ENCODE measurements at regions not wholly inside any gene's neighbourhood (a gene's known extent, or its start where the extent isn't known, plus 50 kb on each side); places are given as distances from the start of the nearest gene placed in this dataset.
"Not testable (repeated sequence)": the region's sequence is repeated elsewhere in the genome, so short reads cannot be mapped to it uniquely, and the experiment has no call there.

GRCh38 chr2:194915485-194915884 is 741.5 kb upstream of the SLC39A10 start:
- no peak for DNase-seq

GRCh38 chr2:194907569-194907968 is 749.5 kb upstream of the SLC39A10 start:
- DNase-seq, result no peak

GRCh38 chr2:194896871-194897270 is 760.2 kb upstream of the SLC39A10 start:
- DNase-seq, result no peak

- peak; percentile 18 to 70 for DNase-seq
Measured at GRCh38 chr2:194883711-194884110, 773.3 kb upstream of the SLC39A10 start.

DNA sequence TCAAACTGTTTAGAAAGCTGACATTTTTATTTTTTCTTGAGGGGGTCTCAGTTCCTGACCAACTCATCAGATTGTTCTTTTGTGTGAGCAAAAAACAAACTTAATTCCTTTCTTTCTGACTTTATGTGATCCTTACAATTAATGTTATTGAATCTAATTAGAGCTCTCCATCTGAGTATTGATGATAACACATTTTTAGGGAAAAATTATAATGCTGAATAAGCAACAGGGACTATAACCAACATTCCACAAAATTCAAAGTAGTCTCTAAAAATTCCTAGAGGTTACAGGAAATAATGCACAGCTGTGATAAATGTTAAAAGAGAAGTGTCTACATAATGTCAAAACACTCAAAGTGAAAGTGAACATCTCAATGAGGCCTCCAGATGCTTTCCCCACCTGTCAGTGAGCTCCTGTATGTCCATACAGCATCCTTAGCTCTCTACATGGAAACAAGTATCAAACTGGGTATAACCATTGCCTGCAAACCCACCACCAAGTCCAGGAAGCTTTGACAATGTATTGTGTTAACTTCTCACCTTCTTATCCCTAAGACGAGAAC is 786.0 kb upstream of the SLC39A10 start:
- DNase-seq, result no peak

GRCh38 chr2:194867328-194867727 is 789.7 kb upstream of the SLC39A10 start:
- DNase-seq, result peak in 1 of 2 experiments; percentile 48

- DNase-seq, result no peak
Measured at GRCh38 chr2:194854941-194855340, 802.1 kb upstream of the SLC39A10 start.

- no peak for DNase-seq
Measured at GRCh38 chr2:194842871-194843270, 814.2 kb upstream of the SLC39A10 start.

- not testable (repeated sequence) for DNase-seq
Measured at GRCh38 chr2:194834371-194834770, 822.7 kb upstream of the SLC39A10 start.

DNA sequence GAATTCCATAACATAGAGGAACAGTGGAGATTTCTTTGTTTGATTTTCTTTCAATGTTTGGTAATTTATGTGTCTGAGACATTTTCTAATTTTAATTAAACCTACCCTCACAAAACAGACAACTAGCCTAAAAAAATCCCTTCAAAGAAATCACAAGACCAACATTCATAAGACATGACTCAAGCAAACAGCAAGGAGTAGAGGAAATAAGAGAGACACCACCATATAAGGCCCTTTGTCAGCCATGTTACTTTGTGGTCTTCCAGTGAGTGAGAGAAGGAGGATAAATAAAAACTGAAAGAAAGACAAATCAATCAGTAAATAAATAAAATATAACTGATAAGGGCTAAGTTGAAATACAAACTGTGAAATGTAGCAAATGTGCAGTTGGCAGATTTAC is 830.8 kb upstream of the SLC39A10 start:
- no peak for DNase-seq

- no peak for DNase-seq
Measured at GRCh38 chr2:194824450-194824849, 832.6 kb upstream of the SLC39A10 start.

- no peak for DNase-seq
Measured at GRCh38 chr2:194822657-194823056, 834.4 kb upstream of the SLC39A10 start.

- DNase-seq, result no peak
Measured at GRCh38 chr2:194822097-194822496, 834.9 kb upstream of the SLC39A10 start.

GRCh38 chr2:194819367-194819766 is 837.7 kb upstream of the SLC39A10 start:
- DNase-seq, result peak; percentile 9 to 43

GRCh38 chr2:194815475-194815874 is 841.6 kb upstream of the SLC39A10 start:
- no peak for DNase-seq

GRCh38 chr2:194802589-194802988 is 854.4 kb upstream of the SLC39A10 start:
- DNase-seq, result no peak

DNA sequence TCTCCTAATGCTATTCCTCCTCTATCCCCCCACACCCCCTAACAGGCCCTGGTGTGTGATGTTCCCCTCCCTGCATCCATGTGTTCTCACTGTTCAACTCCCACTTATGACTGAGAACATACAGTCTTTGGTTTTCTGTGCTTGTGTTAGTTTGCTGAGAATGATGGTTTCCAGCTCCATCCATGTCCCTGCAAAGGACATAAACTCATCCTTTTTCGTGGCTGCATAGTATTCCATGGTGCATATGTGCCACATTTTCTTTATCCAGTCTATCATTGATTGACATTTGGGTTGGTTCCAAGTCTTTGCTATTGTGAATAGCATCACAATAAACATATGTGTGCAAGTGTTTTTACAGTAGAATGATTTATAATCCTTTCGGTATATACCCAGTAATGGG is 870.0 kb upstream of the SLC39A10 start:
- DNase-seq, result not testable (repeated sequence)

DNA sequence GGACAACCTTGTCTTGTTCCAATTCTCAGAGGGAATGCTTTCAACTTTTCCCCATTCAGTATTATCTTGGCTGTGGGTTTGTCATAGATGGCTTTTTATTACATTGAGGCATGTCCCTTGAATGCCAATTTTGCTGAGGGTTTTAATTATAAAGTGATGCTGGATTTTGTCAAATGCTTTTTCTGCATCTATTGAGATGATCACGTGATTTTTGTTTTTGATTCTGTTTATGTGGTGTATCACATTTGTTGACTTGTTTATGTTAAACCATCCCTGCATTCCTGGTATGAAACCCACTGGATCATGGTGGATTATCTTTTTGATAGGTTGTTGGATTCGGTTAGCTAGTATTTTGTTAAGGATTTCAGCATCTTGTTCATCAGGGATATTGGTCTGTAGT is 885.6 kb upstream of the SLC39A10 start:
- DNase-seq, result not testable (repeated sequence)

GRCh38 chr2:194769030-194769429 is 888.0 kb upstream of the SLC39A10 start:
- DNase-seq, result no peak

DNA sequence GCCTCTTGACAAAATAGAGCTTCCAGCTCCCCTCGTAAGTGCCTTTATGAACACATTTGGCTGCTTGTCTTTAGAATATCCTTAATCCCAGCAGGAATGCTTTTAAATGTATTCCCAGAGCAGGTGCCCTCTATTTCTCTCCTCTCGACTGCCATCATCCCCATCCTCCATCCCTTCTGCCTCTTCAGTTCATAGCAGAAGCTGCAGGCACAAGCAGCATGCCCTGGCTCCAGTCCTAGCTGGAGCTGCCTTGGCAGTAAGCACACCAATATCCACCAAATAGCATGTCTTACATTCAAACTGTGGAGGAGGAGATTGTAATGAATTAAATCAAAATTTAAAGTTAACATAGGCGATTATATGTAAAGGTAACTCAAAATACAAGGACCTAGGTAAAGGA is 891.3 kb upstream of the SLC39A10 start:
- peak; percentile 70 to 82 for DNase-seq

DNA sequence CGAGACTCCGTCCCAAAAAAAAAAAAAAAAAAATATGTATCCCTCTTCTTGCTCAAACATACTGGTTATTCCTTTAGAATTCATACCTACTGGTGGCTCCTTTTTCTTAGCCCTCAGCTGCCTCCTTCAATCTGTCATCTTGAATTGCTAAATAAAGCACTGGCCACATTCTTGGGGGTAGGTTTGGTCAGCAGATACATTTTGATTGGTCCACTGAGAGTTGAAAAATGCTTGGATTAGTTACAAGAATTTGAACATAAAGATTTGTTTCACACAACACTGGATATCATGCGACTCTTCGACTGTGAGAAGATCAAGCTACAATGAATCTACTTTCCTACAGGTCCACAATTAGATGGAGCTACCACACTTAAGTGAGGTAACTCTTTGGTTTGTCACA is 906.1 kb upstream of the SLC39A10 start:
- no peak for DNase-seq

DNA sequence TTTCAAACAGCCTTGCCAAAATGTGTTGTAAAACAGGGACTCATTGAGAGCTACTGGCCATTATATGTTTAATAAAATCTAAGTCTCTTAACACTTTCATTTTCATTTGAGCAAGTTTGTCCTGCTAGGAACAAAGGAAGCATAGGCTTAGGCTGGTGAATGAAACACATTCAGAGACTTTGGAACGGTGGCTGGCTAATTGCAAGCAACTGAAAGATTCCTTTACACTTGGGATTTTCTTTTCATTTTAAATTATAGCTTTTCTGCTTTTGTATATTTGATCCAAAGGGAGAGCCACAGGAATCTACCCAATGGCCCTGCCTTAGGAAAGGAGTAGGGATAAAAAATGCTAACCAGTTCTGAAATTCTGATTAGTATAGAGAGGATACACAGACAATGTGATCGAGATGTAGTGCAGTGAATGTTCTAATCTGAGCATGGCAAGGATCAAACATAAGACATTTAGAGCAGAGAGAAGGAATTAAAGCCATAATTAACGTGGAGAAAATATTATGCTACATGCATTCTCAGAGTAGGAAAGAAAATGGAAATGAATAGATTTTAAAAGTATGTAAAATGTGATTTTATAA is 911.4 kb upstream of the SLC39A10 start:
- DNase-seq, result no peak

DNA sequence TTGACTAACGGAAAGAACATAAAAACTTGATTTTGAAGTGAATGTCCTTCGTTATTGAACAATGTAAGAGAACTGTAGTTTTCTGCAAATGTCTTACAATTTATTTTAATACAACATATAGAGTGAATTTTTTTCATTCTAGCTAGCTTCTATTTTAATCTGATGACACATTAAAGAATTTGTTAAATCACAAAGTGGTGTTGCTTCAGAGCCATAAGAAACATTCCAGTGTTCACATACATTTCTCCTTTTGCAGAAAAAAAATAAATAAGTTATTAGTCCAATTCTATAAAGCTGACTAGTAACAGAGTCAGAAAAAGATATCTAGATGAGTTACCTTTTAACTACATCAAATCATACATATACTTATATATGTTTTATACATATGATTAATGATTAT is 914.3 kb upstream of the SLC39A10 start:
- DNase-seq, result no peak

- no peak for DNase-seq
Measured at GRCh38 chr2:194739217-194739616, 917.8 kb upstream of the SLC39A10 start.
